ENCODE measurements at regions not wholly inside any gene's neighbourhood (a gene's known extent, or its start where the extent isn't known, plus 50 kb on each side); places are given as distances from the start of the nearest gene placed in this dataset.

DNA sequence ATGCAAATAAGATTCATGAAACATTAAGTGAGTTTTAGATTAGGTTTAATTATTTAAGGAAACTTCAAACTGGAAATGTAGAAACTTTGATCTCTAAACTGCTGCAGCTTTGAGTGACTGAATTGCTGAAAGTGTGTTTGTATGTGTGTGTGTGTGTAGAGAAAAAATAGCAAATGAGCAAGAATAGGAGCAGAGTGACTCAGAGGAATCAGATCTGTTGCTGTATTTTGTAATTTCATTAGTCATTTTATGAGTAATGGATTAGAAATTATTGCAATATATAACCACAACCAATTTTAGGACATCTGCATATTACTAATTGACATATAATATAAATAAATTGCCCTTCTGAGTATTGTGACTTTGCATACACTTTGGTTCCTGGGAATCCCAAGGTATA, 52.8 kb upstream of the SLC9A9 start:
- TF ChIP-seq, protein P1, sequence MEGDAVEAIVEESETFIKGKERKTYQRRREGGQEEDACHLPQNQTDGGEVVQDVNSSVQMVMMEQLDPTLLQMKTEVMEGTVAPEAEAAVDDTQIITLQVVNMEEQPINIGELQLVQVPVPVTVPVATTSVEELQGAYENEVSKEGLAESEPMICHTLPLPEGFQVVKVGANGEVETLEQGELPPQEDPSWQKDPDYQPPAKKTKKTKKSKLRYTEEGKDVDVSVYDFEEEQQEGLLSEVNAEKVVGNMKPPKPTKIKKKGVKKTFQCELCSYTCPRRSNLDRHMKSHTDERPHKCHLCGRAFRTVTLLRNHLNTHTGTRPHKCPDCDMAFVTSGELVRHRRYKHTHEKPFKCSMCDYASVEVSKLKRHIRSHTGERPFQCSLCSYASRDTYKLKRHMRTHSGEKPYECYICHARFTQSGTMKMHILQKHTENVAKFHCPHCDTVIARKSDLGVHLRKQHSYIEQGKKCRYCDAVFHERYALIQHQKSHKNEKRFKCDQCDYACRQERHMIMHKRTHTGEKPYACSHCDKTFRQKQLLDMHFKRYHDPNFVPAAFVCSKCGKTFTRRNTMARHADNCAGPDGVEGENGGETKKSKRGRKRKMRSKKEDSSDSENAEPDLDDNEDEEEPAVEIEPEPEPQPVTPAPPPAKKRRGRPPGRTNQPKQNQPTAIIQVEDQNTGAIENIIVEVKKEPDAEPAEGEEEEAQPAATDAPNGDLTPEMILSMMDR (IDR thresholded peaks at IDR 0.05; ENCODE audit: insufficient read depth, low read length): no peak
- TF ChIP-seq SPI1 (IDR thresholded peaks at IDR 0.05; ENCODE audit: borderline replicate concordance, low read depth) (no peak), POLR2AphosphoS5 (IDR thresholded peaks at IDR 0.05; ENCODE audit: low read depth) (no peak)
